ENCODE measurements at regions not wholly inside any gene's neighbourhood (a gene's known extent, or its start where the extent isn't known, plus 50 kb on each side); places are given as distances from the start of the nearest gene placed in this dataset.

GRCh38 chr7:54097886-54098285 lies 444.3 kb upstream of the VSTM2A start:
- Mint-ChIP-seq H3K4me1 (no peaks in the 10 kb centered on the region), H3K9me3 (peaks cover 3% of the 10 kb centered on the region), H3K4me3 (no peak overlapping the region), H3K27ac (no peak overlapping the region), H3K36me3 (ENCODE audit: low read depth) (no peaks in the 10 kb centered on the region), H3K27me3 (no peaks in the 10 kb centered on the region)
- no peak for TF ChIP-seq CTCF (IDR thresholded peaks at IDR 0.05)
- DNase-seq, result no peak
- ChIA-PET POLR2A (no interaction called here), CTCF (no interaction called here)
- ATAC-seq (ENCODE audit: low read depth), result no peak
- intact Hi-C loops (cut with micrococcal nuclease), result no loop called here

GRCh38 chr7:54109501-54109900 lies 432.7 kb upstream of the VSTM2A start:
- Mint-ChIP-seq H3K4me3 (no peak overlapping the region), H3K4me1 (no peaks in the 10 kb centered on the region), H3K27me3 (no peaks in the 10 kb centered on the region), H3K9me3 (no peaks in the 10 kb centered on the region), H3K36me3 (ENCODE audit: low read depth) (no peaks in the 10 kb centered on the region), H3K27ac (no peak overlapping the region)
- TF ChIP-seq CTCF (IDR thresholded peaks at IDR 0.05), result no peak
- intact Hi-C loops (cut with micrococcal nuclease), result no loop called here
- CTCF ChIA-PET, result no interaction called here
- no peak for ATAC-seq (ENCODE audit: low read depth)
- POLR2A ChIA-PET, result no interaction called here
- DNase-seq, result no peak

- no peak for ATAC-seq (ENCODE audit: low read depth)
- H3K4me3 Mint-ChIP-seq, result no peak overlapping the region
These were observed 430.2 kb upstream of the VSTM2A start for GRCh38 chr7:54111814-54112511.

GRCh38 chr7:54112567-54112966 lies 429.6 kb upstream of the VSTM2A start:
- Mint-ChIP-seq H3K36me3 (ENCODE audit: low read depth) (no peaks in the 10 kb centered on the region), H3K4me1 (no peaks in the 10 kb centered on the region), H3K27me3 (no peaks in the 10 kb centered on the region), H3K27ac (no peak overlapping the region), H3K9me3 (no peaks in the 10 kb centered on the region), H3K4me3 (no peak overlapping the region)
- POLR2A ChIA-PET, result no interaction called here
- intact Hi-C loops (cut with micrococcal nuclease), result no loop called here
- TF ChIP-seq CTCF (IDR thresholded peaks at IDR 0.05), result no peak
- DNase-seq (no peak), ATAC-seq (ENCODE audit: low read depth) (no peak)
- CTCF ChIA-PET, result no interaction called here

More at GRCh38 chr7:54111814-54112511, 430.2 kb upstream of the VSTM2A start:
- no peaks in the 10 kb centered on the region for H3K27me3 Mint-ChIP-seq
- ChIA-PET POLR2A (no interaction called here), CTCF (no interaction called here)
- H3K27ac Mint-ChIP-seq, result no peak overlapping the region
- TF ChIP-seq CTCF (IDR thresholded peaks at IDR 0.05), result no peak
- no peaks in the 10 kb centered on the region for H3K9me3 Mint-ChIP-seq
- no peaks in the 10 kb centered on the region for H3K4me1 Mint-ChIP-seq
- no peaks in the 10 kb centered on the region for H3K36me3 Mint-ChIP-seq (ENCODE audit: low read depth)
- intact Hi-C loops (cut with micrococcal nuclease), result no loop called here
- no peak for DNase-seq

- no peak for ATAC-seq (ENCODE audit: low read depth)
- no peak for TF ChIP-seq CTCF (IDR thresholded peaks at IDR 0.05)
- CTCF ChIA-PET, result no interaction called here
- POLR2A ChIA-PET, result no interaction called here
- Mint-ChIP-seq H3K27me3 (no peaks in the 10 kb centered on the region), H3K36me3 (ENCODE audit: low read depth) (no peaks in the 10 kb centered on the region), H3K4me1 (no peaks in the 10 kb centered on the region), H3K4me3 (no peak overlapping the region), H3K9me3 (no peaks in the 10 kb centered on the region), H3K27ac (no peak overlapping the region)
- no peak for DNase-seq
- intact Hi-C loops (cut with micrococcal nuclease), result no loop called here
These were observed 427.0 kb upstream of the VSTM2A start for GRCh38 chr7:54115028-54115763.

Measured in activated B cell treated with CpG ODN at 0.5 μM for 24 hours (primary cell).